GM21381 (cell line): ENCODE measurements at regions not wholly inside any gene's neighbourhood (a gene's known extent, or its start where the extent isn't known, plus 50 kb on each side); places are given as distances from the start of the nearest gene placed in this dataset.
"Not testable (repeated sequence)": the region's sequence is repeated elsewhere in the genome, so short reads cannot be mapped to it uniquely, and the experiment has no call there.

Experiments
- ATAC-seq: cut with Tn5 transposase; IDR thresholded peaks from one replicate; pipeline ENCODE4 v1.9.1; 2021; ENCODE audit warnings: mild to moderate bottlenecking, moderate library complexity; ENCODE audit not compliant: unreplicated experiment

DNA sequence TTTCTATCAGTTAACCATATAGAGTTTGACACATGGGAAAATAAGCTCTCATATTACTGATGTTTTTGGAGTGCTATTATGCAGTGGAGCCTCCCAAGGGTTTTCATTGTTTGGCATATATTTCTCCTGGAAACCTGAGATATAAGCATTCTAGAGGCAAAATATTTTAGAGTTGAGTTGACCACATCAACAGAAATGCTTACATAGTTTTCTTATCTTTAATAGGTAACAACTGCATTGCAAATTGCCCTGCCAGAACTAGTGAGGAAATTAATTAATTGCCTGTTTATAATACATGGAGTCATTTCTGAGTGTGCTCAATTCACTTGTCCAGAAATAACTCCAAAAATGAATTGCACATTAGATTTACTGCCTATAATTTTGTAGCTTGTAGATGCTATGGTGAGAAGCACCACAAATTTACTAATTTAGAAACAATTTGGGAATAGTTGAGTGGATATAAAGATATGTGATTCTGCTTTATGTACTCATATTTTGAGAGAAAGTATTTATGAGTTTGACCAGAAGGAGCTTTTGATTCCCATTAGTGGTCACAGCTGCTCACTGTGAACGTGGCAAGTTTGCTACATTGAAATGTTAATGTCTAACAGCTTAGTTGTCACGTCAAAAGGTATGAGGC, 288.7 kb downstream of the CD109 start:
- no peak for ATAC-seq

DNA sequence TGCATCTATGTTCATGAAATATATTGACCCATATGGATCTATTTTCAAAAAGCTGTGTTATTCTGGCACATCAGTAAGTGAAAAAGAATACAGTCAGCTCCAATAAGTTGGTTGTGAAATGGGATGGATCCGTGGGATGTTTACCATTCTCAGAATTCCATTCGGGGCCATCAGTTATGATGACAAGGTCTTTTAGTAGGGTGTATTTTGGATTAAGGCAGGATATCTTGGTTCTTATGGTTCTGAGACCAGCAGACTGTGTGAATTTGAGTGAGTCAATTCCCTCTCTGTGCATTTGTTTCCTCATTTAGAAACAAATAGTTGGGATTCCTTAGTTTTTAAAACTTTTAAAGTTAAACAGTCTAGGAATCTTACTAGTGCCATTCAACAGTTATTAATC, 287.4 kb downstream of the CD109 start:
- no peak for ATAC-seq

GRCh38 chr6:73980096-73980495, 284.1 kb downstream of the CD109 start:
- no peak for ATAC-seq

DNA sequence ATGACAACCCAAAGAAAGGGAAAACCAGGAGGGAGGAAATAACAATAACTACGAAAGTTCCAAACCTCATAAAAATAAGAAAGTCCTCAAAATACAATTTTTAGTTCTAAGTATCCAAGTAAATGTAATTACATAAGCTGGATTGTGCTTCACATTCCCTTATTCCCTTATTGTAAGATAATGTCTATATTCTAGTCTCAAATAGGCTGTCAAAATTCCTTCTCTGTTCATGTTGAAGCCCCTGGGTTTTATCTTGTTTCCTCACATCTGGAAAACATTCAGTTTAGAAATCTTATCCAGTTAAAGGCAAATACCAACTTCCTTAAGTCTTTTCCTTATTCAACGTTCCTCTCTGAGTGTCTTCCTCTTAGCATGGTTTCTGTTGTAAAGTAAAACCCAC, 282.3 kb downstream of the CD109 start:
- ATAC-seq = no peak

DNA sequence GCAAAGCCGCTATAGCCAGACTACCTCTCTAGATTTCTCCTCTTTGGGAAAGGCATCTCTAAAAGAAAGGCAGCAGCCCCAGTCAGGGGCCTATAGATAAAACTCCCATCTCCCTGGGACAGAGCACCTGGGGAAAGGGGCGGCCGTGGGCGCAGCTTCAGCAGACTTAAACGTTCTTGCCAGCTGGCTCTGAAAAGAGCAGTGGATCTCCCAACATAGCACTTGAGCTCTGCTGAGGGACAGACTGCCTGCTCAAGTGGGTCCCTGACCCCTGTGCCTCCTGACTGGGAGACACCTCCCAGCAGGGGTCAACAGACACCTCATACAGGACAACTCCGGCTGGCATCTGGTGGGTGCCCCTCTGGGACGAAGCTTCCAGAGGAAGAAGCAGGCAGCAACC, 276.5 kb downstream of the CD109 start:
- not testable (repeated sequence) for ATAC-seq

- ATAC-seq = no peak
Observed at GRCh38 chr6:73969971-73970970, 274.3 kb downstream of the CD109 start.

DNA sequence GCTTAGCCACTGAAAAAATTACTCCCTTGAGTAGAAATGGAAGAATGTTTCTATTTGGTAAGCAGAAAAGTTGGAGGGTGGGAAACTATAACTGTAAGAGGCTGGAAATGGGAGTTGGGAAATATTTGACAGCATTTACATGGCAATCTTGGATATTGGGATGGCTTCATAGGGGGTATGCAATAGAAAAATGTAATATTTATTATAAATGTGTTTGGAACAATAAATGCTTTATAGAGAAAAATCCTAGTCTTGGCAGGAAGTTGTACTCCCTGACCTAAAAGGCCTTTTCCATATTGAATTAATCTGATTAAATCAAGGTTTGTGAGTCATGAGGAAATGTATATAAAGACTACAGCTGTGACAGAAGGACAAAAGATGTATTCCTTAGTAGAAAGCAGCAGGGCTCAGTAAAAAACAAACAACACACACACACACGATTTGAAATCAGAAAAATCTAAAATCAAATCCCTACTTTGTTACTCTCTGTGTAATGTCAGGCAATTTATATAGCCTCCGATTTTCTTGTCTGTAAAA, 272.3 kb downstream of the CD109 start:
- no peak for ATAC-seq

- no peak for ATAC-seq
Observed at GRCh38 chr6:73965539-73966029, 269.6 kb downstream of the CD109 start.

GRCh38 chr6:73964241-73964854, 268.3 kb downstream of the CD109 start:
- ATAC-seq = no peak

DNA sequence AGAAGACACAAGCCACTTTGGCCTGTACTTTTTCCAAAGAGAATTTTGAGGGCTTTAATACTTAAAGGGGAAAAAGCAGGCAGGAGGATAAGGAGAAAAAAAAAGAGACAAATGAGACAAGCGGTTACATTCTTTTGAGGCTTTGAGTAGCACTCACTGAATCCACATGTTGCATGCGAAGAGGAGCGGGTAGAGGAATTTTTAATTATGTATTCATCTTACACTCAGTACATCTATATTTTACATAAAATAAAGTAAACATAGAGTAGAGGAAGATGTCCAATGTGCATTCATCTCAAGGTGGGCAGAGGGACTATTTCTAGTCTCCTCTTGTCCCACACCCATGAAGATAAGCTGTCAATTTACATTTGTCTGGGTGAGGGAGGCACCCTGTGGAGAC, 266.9 kb downstream of the CD109 start:
- no peak for ATAC-seq

GRCh38 chr6:73956305-73956704, 260.3 kb downstream of the CD109 start:
- no peak for ATAC-seq

DNA sequence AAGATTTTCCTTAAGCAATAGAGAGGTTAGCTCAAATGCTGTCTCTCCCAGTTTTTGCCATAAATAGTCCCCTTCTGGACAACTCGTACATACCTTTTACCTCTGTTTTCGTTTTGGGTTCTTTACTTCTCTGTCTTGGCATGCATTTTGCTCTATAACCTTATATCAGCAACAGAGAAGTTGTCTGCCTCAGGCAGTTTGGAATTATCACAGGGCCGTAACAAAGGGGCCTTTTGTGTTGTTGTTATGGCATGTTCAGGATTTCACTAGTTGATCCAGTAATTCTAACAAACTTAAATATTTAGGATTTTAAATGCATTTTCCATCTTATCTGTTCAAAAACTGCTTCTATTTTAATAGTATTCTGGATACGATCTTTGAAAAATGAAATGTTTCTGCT, 259.8 kb downstream of the CD109 start:
- no peak for ATAC-seq

DNA sequence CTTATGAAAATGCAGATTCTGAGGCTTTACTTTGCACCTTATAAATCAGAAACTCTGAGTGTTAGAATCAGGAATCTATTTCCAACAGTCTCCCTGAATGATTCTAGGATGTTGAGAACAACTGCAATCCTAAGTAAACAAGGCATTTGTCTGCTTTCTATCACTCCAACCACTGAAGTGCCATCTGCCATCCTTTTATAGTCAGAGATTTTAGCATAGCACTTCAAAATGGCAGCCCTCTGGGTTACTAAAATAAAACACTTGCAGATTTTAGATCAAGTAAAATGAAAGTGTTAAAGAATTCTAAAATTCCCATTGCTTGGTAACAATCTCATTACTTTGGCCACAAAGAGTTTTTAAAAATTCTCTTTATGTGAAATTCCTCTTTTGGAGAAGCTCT, 258.9 kb downstream of the CD109 start:
- ATAC-seq = no peak

- ATAC-seq = no peak
Observed at GRCh38 chr6:73951183-73951582, 255.2 kb downstream of the CD109 start.

- ATAC-seq = no peak
Observed at GRCh38 chr6:73943930-73944652, 248.1 kb downstream of the CD109 start.

DNA sequence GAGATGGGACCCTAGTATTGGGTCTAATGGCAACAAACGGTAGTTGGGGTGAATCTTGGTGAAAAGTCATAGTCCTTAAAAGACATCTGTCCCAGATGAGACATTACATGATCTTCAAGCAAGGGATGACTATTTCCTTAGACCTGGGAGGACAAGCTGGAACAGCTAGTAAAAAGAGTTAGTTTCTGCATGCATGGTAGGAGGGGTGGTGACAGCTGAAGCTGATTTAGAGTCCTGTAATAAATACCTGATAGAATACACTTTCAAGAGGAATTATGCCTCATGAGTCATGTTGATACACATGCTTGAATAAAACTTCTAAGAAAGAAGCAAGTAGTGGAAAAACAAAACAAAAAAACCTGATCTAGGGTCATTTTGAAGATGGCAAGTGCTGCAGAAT, 247.4 kb downstream of the CD109 start:
- no peak for ATAC-seq

DNA sequence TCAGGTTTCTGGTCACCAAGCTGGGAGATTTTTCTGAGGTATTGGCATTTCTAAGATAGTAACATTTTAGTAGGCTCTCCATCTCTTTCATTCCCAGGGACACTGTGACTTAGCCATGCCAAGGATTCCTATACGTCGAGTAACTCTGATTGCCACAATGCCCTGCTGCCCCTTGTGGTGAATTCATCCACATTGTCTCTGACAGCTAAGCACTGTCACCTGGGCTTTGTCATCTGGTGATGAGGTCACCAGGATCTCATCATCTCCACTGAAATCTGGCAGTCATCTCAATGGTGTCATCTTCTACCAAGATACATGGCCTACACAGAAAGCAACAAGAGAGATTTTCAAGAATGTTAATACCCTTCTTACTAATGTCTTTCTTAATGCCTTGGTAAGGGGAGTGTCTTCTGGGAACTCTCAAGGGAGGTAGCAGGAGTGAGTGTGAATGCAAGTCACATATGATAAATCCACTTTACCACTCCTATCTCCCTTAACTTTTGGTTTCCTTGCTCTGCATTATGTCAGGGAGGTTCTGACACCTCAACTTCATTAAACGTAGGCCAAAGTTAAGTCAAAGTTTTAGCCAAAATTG, 246.7 kb downstream of the CD109 start:
- no peak for ATAC-seq

DNA sequence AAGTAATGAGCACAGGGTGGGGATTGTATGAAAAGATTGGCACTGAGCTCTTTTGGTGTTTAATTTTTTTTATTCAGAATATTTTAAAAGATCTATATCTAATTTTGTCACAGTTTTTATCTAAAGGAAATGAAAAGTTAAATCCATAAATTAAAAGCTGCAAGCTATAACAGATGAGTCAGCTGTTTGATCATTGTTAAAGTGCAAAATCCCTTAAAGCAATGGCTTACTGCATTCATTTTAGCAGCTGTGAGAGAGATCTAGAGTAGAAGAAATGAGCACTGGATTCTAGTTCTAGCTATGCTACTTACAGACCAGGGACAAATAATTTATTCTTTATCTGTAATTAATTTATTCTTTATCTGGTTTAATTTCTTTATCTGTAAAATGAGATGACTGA, 245.9 kb downstream of the CD109 start:
- ATAC-seq = no peak

GRCh38 chr6:73937805-73938204, 241.8 kb downstream of the CD109 start:
- ATAC-seq = no peak

- ATAC-seq = no peak
Observed at GRCh38 chr6:73932866-73933265, 236.9 kb downstream of the CD109 start.
